ENCODE measurements at regions not wholly inside any gene's neighbourhood (a gene's known extent, or its start where the extent isn't known, plus 50 kb on each side); places are given as distances from the start of the nearest gene placed in this dataset.
"Not testable (repeated sequence)": the region's sequence is repeated elsewhere in the genome, so short reads cannot be mapped to it uniquely, and the experiment has no call there.

GRCh38 chr17:53649201-53649600 lies 173.5 kb upstream of the KIF2B start:
- ATAC-seq (ENCODE audit: poor library complexity) (no peak), DNase-seq (no peak)
- intact Hi-C loops (cut with DNase I): no loop called here

GRCh38 chr17:53646835-53647234 lies 175.9 kb upstream of the KIF2B start:
- DNase-seq: no peak
- ATAC-seq (ENCODE audit: poor library complexity): no peak
- intact Hi-C loops (cut with DNase I): no loop called here

GRCh38 chr17:53640808-53641207 lies 181.9 kb upstream of the KIF2B start:
- DNase-seq (no peak), ATAC-seq (ENCODE audit: poor library complexity) (no peak)
- intact Hi-C loops (cut with DNase I): no loop called here

GRCh38 chr17:53635444-53635843 lies 187.3 kb upstream of the KIF2B start:
- DNase-seq (no peak), ATAC-seq (ENCODE audit: poor library complexity) (no peak)
- intact Hi-C loops (cut with DNase I): no loop called here

- no peak for DNase-seq
- ATAC-seq (ENCODE audit: poor library complexity): no peak
- intact Hi-C loops (cut with DNase I): no loop called here
These were observed 188.9 kb upstream of the KIF2B start for GRCh38 chr17:53633856-53634255.

- DNase-seq (no peak), ATAC-seq (ENCODE audit: poor library complexity) (no peak)
- intact Hi-C loops (cut with DNase I): no loop called here
These were observed 191.2 kb upstream of the KIF2B start for GRCh38 chr17:53631486-53631885.

- no peak for ATAC-seq (ENCODE audit: poor library complexity)
- intact Hi-C loops (cut with DNase I): no loop called here
- DNase-seq: no peak
These were observed 192.1 kb upstream of the KIF2B start for GRCh38 chr17:53630638-53631037.

GRCh38 chr17:53630115-53630514 lies 192.6 kb upstream of the KIF2B start:
- no peak for DNase-seq
- no peak for ATAC-seq (ENCODE audit: poor library complexity)
- intact Hi-C loops (cut with DNase I): no loop called here

- ATAC-seq (ENCODE audit: poor library complexity): no peak
- no peak for DNase-seq
- intact Hi-C loops (cut with DNase I): no loop called here
These were observed 193.5 kb upstream of the KIF2B start for GRCh38 chr17:53629188-53629587.

- ATAC-seq (ENCODE audit: poor library complexity) (no peak), DNase-seq (no peak)
- intact Hi-C loops (cut with DNase I): no loop called here
These were observed 194.7 kb upstream of the KIF2B start for GRCh38 chr17:53628011-53628410.

GRCh38 chr17:53627511-53627910 lies 195.2 kb upstream of the KIF2B start:
- DNase-seq (no peak), ATAC-seq (ENCODE audit: poor library complexity) (no peak)
- intact Hi-C loops (cut with DNase I): no loop called here

- ATAC-seq (ENCODE audit: poor library complexity) (no peak), DNase-seq (no peak)
- intact Hi-C loops (cut with DNase I): no loop called here
These were observed 196.4 kb upstream of the KIF2B start for GRCh38 chr17:53626286-53626685.

- DNase-seq (no peak), ATAC-seq (ENCODE audit: poor library complexity) (no peak)
- intact Hi-C loops (cut with DNase I): no loop called here
These were observed 203.7 kb upstream of the KIF2B start for GRCh38 chr17:53619025-53619424.

GRCh38 chr17:53608208-53608607 lies 214.5 kb upstream of the KIF2B start:
- ATAC-seq (ENCODE audit: poor library complexity); DNase-seq; intact Hi-C loops (cut with DNase I): not testable (repeated sequence)

GRCh38 chr17:53607475-53607874 lies 215.3 kb upstream of the KIF2B start:
- no peak for DNase-seq
- intact Hi-C loops (cut with DNase I): no loop called here
- no peak for ATAC-seq (ENCODE audit: poor library complexity)

GRCh38 chr17:53588317-53588716 lies 234.4 kb upstream of the KIF2B start:
- ATAC-seq (ENCODE audit: poor library complexity) (no peak), DNase-seq (no peak)
- intact Hi-C loops (cut with DNase I): no loop called here

GRCh38 chr17:53574038-53574437 lies 248.7 kb upstream of the KIF2B start:
- intact Hi-C loops (cut with DNase I): no loop called here
- no peak for ATAC-seq (ENCODE audit: poor library complexity)

GRCh38 chr17:53571342-53571741 lies 251.4 kb upstream of the KIF2B start:
- ATAC-seq (ENCODE audit: poor library complexity): no peak
- intact Hi-C loops (cut with DNase I): no loop called here
- DNase-seq: no peak

More at GRCh38 chr17:53574038-53574437, 248.7 kb upstream of the KIF2B start:
- DNase-seq: no peak

- DNase-seq (no peak), ATAC-seq (ENCODE audit: poor library complexity) (no peak)
- intact Hi-C loops (cut with DNase I): no loop called here
These were observed 252.0 kb upstream of the KIF2B start for GRCh38 chr17:53570731-53571130.

GRCh38 chr17:53560953-53561352 lies 261.8 kb upstream of the KIF2B start:
- no peak for ATAC-seq (ENCODE audit: poor library complexity)
- intact Hi-C loops (cut with DNase I): no loop called here
- no peak for DNase-seq

GRCh38 chr17:53548252-53548651 lies 274.5 kb upstream of the KIF2B start:
- DNase-seq (no peak), ATAC-seq (ENCODE audit: poor library complexity) (no peak)
- intact Hi-C loops (cut with DNase I): no loop called here

- intact Hi-C loops (cut with DNase I): no loop called here
These were observed 279.3 kb upstream of the KIF2B start for GRCh38 chr17:53543472-53543871.

More at GRCh38 chr17:53543472-53543871, 279.3 kb upstream of the KIF2B start:
- DNase-seq: no peak
- ATAC-seq (ENCODE audit: poor library complexity): no peak
